ENCODE measurements at regions not wholly inside any gene's neighbourhood (a gene's known extent, or its start where the extent isn't known, plus 50 kb on each side); places are given as distances from the start of the nearest gene placed in this dataset.

GRCh38 chr9:14471041-14471440, 157.1 kb upstream of the NFIB start:
- TF ChIP-seq CTCF (IDR thresholded peaks at IDR 0.05) = no peak
- no peak for TF ChIP-seq POLR2A (IDR thresholded peaks at IDR 0.05)

All from lower leg skin (tissue), 3 donors.